ENCODE measurements at regions not wholly inside any gene's neighbourhood (a gene's known extent, or its start where the extent isn't known, plus 50 kb on each side); places are given as distances from the start of the nearest gene placed in this dataset.

GRCh38 chr6:163956571-163957407, 542.3 kb downstream of the QKI start (continued):
- TF ChIP-seq ETV5 (CRISPR knock-in tag; IDR thresholded peaks at IDR 0.05; ENCODE audit: borderline replicate concordance) (no peak; the same call in 1 of the 2 replicates), MATR3 (CRISPR knock-in tag; IDR thresholded peaks at IDR 0.05) (no peak), DBP (CRISPR knock-in tag; IDR thresholded peaks at IDR 0.05; ENCODE audit: not compliant biosample characterization) (no peak), CBX5 (CRISPR knock-in tag; IDR thresholded peaks at IDR 0.05; ENCODE audit: borderline replicate concordance) (peak; percentile 76; the same call in 1 of the 2 replicates), SALL2 (CRISPR knock-in tag; IDR thresholded peaks at IDR 0.05) (peak; percentile 47; the same call in 1 of the 2 replicates), ARID3A (IDR thresholded peaks at IDR 0.05; ENCODE audit: low read depth, low read length) (0 out of 2 replicates have a peak, but pooled peaks have one; percentile 51), MNT (IDR thresholded peaks at IDR 0.05) (no peak), SAP130 (CRISPR knock-in tag; IDR thresholded peaks at IDR 0.05; ENCODE audit: low read depth) (0 out of 2 replicates have a peak, but pooled peaks have one; percentile 20), ARID5B (CRISPR knock-in tag; IDR thresholded peaks at IDR 0.05) (peak; percentile 55), GATAD1 (CRISPR knock-in tag; IDR thresholded peaks at IDR 0.05) (no peak), CTCF (CRISPR knock-in tag; IDR thresholded peaks at IDR 0.05) (peak; percentile 93), ZBTB39 (CRISPR knock-in tag; IDR thresholded peaks at IDR 0.05) (no peak), SNAPC2 (CRISPR knock-in tag; IDR thresholded peaks at IDR 0.05) (no peak), ZNF275 (CRISPR knock-in tag; IDR thresholded peaks at IDR 0.05; ENCODE audit: borderline replicate concordance) (no peak)

Data from HepG2 (cell line).